SKM-1 treated with dmso at 0.1 percent for 144 hours (cell line): ENCODE measurements at regions not wholly inside any gene's neighbourhood (a gene's known extent, or its start where the extent isn't known, plus 50 kb on each side); places are given as distances from the start of the nearest gene placed in this dataset.
A peak's percentile ranks its signal among the peaks of the same experiment; 100 is the strongest.

Experiments used
- DNase-seq: peaks from one replicate; lab custom pipeline; 2025; ENCODE audit not compliant: unreplicated experiment; lab: John Stamatoyannopoulos, UW

GRCh38 chr2:12199491-12200211 lies 453.2 kb downstream of the LPIN1 start:
- no peak for DNase-seq

- peak; percentile 83 for DNase-seq
Observed at GRCh38 chr2:12201369-12201768, 454.9 kb downstream of the LPIN1 start.

DNA sequence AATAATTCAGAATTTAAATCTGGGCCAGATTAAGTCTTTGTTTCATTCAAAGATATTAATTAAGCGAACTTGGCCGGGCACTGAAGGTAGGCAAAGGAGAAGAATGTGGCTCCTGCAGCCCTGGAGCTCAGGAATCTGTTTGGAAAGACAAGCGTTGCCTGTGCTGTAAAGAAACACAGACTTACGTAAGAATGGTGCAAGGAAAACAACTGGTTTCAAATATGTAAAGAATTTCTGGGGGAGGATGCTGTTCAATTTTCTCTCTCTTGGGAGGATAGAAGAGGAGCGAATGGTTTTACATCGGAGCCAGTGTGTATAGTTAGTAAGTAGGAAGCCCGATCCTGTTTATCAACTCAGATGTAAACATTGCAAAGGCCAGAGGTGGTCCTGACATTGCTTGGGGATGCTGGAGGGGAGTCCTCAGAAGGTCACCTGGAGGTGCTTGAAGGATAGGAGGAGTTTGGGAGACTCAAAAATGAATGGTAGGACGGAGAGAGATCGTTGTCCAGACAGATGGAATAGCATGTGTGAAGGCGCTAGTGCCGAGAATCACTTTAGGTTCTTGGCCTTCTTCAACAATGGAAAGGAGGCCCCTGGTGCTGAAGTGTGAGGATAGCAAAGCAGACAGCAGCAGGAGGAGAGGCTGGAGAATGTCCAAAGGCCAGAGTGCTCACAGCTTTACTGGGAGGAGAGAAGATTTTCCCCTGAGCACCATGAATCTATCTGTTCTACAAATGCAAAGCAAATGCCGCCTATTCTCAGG lies 456.1 kb downstream of the LPIN1 start:
- DNase-seq = no peak

DNA sequence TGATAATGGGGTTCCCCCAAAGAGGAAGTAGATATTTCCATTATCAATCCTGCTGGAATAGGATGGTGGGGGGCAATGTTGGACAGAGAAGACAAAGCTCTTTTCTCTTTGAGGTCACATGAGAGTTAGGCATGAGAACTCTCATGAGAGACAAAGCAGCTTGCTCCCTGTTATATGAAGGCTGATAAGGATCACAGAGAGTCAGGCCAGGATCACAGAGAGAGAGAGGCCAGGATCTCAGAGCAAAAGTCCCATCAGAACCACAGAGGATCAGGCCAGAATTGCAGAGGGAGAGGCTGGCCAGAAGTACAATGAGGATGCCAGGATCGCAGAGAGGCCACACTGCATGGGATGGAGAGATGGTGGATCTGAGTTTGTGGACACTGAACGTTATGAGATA lies 457.1 kb downstream of the LPIN1 start:
- no peak for DNase-seq

GRCh38 chr2:12205086-12205485 lies 458.7 kb downstream of the LPIN1 start:
- no peak for DNase-seq

GRCh38 chr2:12207491-12207890 lies 461.1 kb downstream of the LPIN1 start:
- no peak for DNase-seq

- no peak for DNase-seq
Observed at GRCh38 chr2:12210016-12210933, 463.8 kb downstream of the LPIN1 start.

GRCh38 chr2:12211326-12212175 lies 465.1 kb downstream of the LPIN1 start:
- no peak for DNase-seq

DNA sequence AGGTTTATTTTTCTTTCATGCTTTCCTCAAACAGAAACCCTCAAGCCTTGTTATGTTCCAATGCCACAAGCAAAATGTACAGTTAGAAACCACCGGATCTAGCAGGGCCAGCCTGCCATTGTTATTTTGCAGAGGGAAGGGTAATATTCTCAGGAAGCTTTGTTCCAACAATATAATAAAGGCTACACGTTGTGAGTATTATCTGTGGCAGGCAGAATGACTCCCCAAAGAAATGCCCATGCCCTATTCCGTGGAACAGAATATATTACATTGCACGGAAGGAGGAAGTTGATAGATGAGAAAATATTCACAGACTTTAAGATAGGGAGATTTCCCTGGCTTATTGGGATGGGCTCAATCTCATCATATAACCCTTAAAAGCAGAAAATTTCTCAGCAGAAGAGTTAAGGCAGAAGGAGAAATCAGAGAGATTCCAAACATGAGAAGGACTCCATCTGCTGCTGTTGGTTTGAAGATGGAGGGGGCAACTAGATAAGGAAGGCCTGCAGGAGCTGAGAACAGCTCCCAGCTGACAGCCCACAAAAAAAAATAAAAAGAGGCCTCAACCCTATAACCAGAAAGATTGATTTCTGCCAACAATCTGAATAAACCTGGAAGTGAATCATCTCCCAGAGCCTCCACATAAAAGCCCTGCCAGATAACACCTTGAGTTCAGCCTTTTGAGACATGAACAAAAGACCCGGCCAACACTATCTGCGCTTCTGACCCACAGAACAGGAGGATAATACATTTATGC lies 466.6 kb downstream of the LPIN1 start:
- DNase-seq = no peak

GRCh38 chr2:12217175-12217574 lies 470.7 kb downstream of the LPIN1 start:
- no peak for DNase-seq

- no peak for DNase-seq
Observed at GRCh38 chr2:12219761-12220160, 473.3 kb downstream of the LPIN1 start.

DNA sequence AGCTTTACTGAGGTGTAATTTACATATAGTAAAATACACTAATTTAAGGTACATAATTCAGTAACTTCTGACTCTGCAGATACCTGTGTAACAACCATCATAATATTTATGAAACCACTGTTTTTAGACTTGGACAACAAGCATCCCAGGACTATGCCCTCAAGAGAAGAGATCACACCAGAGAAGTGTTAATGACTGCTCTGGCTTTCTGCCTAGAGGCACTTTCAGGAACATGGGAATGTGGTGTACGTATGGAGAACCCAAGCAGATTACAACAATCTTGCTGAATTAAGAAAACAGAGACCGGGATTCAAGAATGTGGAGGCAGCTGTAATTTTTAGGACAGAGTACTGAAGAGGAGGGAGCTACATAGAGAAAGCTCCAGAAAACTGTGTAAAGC lies 475.2 kb downstream of the LPIN1 start:
- DNase-seq = no peak

GRCh38 chr2:12222554-12222953 lies 476.1 kb downstream of the LPIN1 start:
- DNase-seq = no peak

DNA sequence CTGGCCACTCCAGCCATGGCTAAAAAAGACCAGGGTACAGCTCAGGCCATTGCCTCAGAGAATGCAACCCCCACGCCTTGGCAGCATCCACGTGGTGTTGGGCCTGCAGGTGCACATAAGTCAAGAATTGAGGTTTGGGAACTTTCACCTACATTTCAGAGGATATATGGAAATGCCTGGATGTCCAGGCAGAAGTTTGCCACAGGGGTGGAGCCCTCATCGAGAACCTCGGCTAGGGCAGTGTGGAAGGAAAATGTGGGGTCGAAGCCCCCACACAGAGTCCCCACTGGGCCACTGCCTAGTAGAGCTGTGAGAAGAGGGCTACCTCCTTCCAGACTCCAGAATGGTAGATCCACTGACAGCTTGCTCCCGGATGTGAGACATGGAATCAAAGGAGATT lies 477.3 kb downstream of the LPIN1 start:
- no peak for DNase-seq

DNA sequence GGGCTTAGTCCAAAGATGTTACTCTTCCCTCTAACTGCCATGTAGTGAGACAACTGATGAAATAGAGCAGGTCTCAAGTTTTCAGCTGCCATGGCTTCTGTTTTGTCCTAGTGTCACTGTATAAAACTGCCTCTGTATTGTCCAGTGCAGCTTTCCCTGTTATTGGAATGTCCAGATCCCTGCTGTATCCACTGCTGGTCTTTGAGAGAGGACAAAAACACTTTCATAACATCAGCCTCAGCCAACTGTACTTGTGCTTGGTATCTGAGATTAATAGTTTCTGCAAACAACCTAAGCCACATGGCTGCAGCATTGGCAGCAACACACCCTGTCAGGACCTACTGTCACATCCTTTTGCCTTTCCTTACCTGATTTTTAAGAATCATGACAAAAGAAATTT lies 480.2 kb downstream of the LPIN1 start:
- no peak for DNase-seq

GRCh38 chr2:12227941-12228608 lies 481.6 kb downstream of the LPIN1 start:
- no peak for DNase-seq

GRCh38 chr2:12231288-12231687 lies 484.9 kb downstream of the LPIN1 start:
- no peak for DNase-seq

- no peak for DNase-seq
Observed at GRCh38 chr2:12232876-12233275, 483.9 kb upstream of the TRIB2 start.

DNA sequence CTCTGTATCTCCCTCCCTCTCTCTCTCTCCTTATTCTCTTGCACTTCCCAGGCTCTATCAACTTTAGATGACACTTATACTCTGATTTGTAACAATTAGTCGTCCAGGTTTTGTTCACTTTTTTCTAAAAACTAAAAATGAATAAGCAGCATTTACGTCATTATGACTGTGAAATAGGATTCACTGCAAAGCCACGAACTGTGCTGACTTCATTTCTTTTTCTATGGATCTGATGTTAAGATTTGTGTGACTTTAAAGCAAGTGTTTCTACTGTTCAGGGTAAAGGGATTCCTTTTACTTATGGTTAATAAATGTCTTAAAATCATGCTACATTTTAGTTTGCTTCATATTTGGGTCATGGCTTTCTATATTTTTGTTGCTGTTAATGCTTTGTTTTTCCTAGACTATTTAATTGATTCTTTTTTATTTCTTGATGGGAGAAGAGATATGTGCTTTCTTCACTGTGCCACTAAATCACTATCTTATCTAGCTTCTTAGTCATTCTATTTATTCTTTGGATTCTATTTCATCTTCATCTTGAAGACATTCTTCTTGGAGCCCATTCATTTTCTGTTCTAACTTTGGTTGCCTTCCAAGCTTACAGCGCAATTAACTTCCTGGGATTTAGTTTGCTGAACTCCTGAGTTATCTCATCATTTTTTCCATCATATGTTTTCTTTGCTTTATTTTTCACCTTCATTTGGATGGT lies 480.4 kb upstream of the TRIB2 start:
- no peak for DNase-seq
